ENCODE measurements at regions not wholly inside any gene's neighbourhood (a gene's known extent, or its start where the extent isn't known, plus 50 kb on each side); places are given as distances from the start of the nearest gene placed in this dataset.

DNA sequence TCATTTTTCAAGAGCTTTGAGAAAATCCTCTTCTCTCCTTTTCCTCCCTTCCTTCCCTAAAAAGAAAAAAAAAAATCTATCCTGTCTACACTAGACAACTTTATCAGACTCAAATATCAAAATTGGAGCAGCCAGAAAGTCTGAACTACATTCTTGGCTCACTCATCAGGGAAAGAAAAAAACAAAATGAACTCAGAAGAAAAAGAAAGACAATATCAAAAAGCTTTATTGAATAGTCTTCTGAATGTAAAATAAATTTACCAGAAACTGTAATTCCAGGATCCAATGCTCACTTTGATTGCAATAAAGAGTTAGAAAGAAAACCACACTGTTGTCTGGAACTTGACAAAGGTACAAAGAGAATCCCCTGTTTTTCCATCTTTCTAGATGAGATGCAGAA lies 507.2 kb upstream of the MPDZ start:
- Mint-ChIP-seq H3K27ac (ENCODE audit: low read depth) (no peak overlapping the region), H3K27me3 (no peaks in the 10 kb centered on the region), H3K9me3 (peaks cover 13% of the 10 kb centered on the region), H3K4me3 (no peak overlapping the region), H3K4me1 (no peaks in the 10 kb centered on the region), H3K36me3 (ENCODE audit: insufficient read depth) (no peaks in the 10 kb centered on the region)
- DNase-seq (ENCODE audit: low spot score in 2 of 2) (no peak), ATAC-seq (replicated peaks; ENCODE audit: extremely low read depth, poor library complexity, severe bottlenecking) (no peak)

DNA sequence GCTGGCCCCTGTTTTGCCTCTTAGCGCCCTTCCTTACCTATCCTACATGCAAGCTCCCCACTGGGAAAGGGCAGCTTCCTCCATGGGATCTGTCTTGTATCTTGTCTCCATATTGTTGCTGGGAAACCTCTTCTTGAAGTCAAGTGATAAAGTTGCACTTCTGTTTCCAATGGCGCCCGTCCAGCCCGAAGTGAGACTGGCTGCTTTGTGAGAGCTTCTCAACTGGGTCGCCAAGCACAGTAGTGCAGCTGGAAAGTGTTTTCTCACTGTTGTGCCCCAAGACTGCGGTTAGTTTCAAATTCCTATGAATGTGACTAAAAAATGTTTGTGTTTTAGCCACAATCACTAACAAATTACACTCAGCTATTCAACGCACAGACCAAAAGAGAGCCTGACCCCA lies 506.6 kb upstream of the MPDZ start:
- Mint-ChIP-seq H3K27me3 (no peaks in the 10 kb centered on the region), H3K4me3 (no peak overlapping the region), H3K9me3 (peaks cover 13% of the 10 kb centered on the region), H3K27ac (ENCODE audit: low read depth) (no peak overlapping the region), H3K36me3 (ENCODE audit: insufficient read depth) (no peaks in the 10 kb centered on the region), H3K4me1 (no peaks in the 10 kb centered on the region)
- no peak for DNase-seq (ENCODE audit: low spot score in 2 of 2)
- ATAC-seq (replicated peaks; ENCODE audit: extremely low read depth, poor library complexity, severe bottlenecking): no peak

DNA sequence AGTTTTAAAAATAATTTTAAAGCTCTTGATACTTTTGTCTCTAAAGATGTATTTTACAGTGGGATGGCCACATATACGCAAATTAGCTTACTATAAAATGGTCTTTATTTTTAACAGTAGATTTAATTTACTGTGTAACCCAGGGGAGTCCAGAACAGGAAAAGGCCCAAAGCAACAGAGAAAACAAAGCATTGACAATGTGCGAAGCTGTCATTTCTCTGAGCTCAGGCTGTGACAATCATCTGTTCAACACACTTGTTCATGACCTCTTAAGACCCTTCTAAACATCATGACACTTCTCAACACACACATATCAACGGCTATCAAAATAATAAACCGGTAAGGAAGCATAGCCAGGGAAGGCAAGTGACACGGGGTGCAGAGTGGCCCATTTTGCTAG lies 499.6 kb upstream of the MPDZ start:
- no peak overlapping the region for H3K4me3 Mint-ChIP-seq
- peaks cover 18% of the 10 kb centered on the region for H3K9me3 Mint-ChIP-seq
- no peak for DNase-seq (ENCODE audit: low spot score in 2 of 2)
- H3K4me1 Mint-ChIP-seq: no peaks in the 10 kb centered on the region
- ATAC-seq (replicated peaks; ENCODE audit: extremely low read depth, poor library complexity, severe bottlenecking): no peak
- H3K27ac Mint-ChIP-seq (ENCODE audit: low read depth): no peak overlapping the region
- H3K36me3 Mint-ChIP-seq (ENCODE audit: insufficient read depth): no peaks in the 10 kb centered on the region
- H3K27me3 Mint-ChIP-seq: no peaks in the 10 kb centered on the region

DNA sequence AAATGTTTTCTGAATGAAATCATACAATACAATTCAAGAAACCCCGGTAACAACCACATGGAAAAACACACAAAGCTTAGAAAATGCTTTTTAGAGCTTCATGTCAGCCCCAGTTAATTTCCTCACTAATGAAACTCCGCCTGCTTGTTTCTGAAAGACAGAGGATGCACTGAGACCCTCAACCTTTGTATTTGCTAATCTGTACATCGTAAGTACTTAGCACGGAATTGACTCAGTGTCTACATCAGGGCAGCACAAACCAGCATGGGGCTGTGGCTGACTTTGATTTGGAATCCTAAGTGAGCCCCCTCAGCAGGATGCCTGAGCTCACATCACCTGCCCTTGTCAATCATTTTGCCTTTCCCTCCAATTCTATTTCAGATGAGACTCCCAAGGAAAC lies 499.1 kb upstream of the MPDZ start:
- no peaks in the 10 kb centered on the region for H3K4me1 Mint-ChIP-seq
- no peak overlapping the region for H3K4me3 Mint-ChIP-seq
- ATAC-seq (replicated peaks; ENCODE audit: extremely low read depth, poor library complexity, severe bottlenecking): no peak
- H3K9me3 Mint-ChIP-seq: peaks cover 20% of the 10 kb centered on the region
- no peaks in the 10 kb centered on the region for H3K27me3 Mint-ChIP-seq
- H3K27ac Mint-ChIP-seq (ENCODE audit: low read depth): no peak overlapping the region
- no peak for DNase-seq (ENCODE audit: low spot score in 2 of 2)
- no peaks in the 10 kb centered on the region for H3K36me3 Mint-ChIP-seq (ENCODE audit: insufficient read depth)

DNA sequence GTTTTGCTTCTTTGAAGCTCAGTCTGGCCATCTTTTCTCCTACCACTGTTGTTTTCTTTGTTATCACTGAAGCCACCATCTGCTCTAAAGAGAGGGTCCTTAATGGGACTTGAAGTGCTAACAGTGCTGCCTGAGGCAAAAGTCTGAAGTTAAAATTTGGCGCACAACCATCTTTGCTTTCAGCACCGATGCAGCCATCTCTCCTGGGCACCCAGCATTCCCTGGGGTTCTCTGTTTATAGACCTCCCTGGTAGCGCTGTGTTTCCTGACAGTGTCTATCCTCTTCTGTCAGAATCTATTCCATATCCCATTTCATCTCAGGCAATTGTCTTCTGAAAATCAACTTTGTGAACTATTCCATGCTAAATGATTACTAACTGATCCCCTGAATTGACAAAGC lies 491.5 kb upstream of the MPDZ start:
- Mint-ChIP-seq H3K4me3 (no peak overlapping the region), H3K4me1 (no peaks in the 10 kb centered on the region), H3K27me3 (no peaks in the 10 kb centered on the region), H3K27ac (ENCODE audit: low read depth) (no peak overlapping the region), H3K36me3 (ENCODE audit: insufficient read depth) (no peaks in the 10 kb centered on the region), H3K9me3 (peaks cover 23% of the 10 kb centered on the region)
- ATAC-seq (replicated peaks; ENCODE audit: extremely low read depth, poor library complexity, severe bottlenecking) (no peak), DNase-seq (ENCODE audit: low spot score in 2 of 2) (no peak)

DNA sequence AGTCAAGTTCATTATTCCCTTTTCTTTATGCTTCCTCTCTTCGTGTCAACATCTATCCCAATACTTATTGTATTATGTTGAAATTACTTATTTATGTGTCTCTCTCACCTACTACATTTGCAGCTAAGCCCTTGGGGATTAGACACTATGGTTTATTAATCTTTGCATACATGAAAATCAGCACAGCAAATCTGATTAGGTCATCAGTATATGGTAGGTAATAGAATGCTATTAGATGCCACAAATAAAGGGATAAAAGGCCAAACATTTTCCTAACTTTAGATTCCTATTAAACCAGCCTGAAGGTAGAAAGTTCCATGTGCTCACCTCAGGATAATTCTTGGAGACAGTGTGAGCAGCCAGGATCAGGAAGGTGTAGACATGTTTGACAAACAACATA lies 490.1 kb upstream of the MPDZ start:
- DNase-seq (ENCODE audit: low spot score in 2 of 2) (no peak), ATAC-seq (replicated peaks; ENCODE audit: extremely low read depth, poor library complexity, severe bottlenecking) (no peak)
- H3K27me3 Mint-ChIP-seq: no peaks in the 10 kb centered on the region
- peaks cover 27% of the 10 kb centered on the region for H3K9me3 Mint-ChIP-seq
- H3K27ac Mint-ChIP-seq (ENCODE audit: low read depth): no peak overlapping the region
- H3K4me3 Mint-ChIP-seq: no peak overlapping the region
- no peaks in the 10 kb centered on the region for H3K4me1 Mint-ChIP-seq
- H3K36me3 Mint-ChIP-seq (ENCODE audit: insufficient read depth): no peaks in the 10 kb centered on the region

DNA sequence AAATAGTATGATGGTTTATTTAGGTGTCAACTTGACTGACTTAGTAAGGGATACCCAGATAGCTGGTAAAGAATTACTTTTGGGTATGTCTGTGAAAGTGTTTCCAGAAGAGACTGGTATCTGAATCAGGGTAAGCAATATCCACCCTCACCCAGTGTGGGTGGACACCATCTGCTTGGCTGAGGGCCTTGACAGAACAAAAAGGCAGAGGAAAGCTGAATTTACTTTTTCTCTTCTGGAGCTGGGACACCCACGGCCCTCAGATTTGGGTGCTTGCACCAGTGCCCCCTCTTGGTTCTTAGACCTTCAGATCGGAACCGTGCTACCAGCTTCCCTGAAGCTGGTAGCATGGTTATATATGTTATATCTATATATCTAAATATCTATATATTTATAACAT lies 489.5 kb upstream of the MPDZ start:
- Mint-ChIP-seq H3K9me3 (peaks cover 23% of the 10 kb centered on the region), H3K4me1 (no peaks in the 10 kb centered on the region), H3K27ac (ENCODE audit: low read depth) (no peak overlapping the region), H3K27me3 (no peaks in the 10 kb centered on the region), H3K4me3 (no peak overlapping the region), H3K36me3 (ENCODE audit: insufficient read depth) (no peaks in the 10 kb centered on the region)
- DNase-seq (ENCODE audit: low spot score in 2 of 2) (no peak), ATAC-seq (replicated peaks; ENCODE audit: extremely low read depth, poor library complexity, severe bottlenecking) (no peak)

DNA sequence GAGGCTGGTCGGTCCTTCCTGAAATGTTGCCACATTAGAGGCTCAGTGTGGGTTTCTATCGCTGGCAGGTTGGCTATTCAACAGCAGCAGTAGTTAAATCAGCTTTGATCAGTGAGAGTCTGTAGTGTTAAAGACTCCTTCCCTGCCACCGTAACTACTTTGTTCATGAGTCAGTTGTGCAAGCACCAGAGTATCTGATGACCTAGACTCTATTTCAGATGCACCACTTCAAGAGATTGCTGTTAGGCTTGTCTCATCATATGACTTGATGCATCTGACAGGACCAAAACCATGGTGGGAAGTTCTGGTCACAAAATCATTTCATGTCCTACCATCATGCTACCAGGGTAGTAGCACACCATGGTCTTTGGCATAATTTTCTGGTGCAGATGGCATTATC lies 482.7 kb upstream of the MPDZ start:
- Mint-ChIP-seq H3K9me3 (peaks cover 22% of the 10 kb centered on the region), H3K4me1 (no peaks in the 10 kb centered on the region), H3K4me3 (no peak overlapping the region), H3K27me3 (no peaks in the 10 kb centered on the region), H3K27ac (ENCODE audit: low read depth) (no peak overlapping the region), H3K36me3 (ENCODE audit: insufficient read depth) (no peaks in the 10 kb centered on the region)
- DNase-seq (ENCODE audit: low spot score in 2 of 2): no peak
- ATAC-seq (replicated peaks; ENCODE audit: extremely low read depth, poor library complexity, severe bottlenecking): no peak

DNA sequence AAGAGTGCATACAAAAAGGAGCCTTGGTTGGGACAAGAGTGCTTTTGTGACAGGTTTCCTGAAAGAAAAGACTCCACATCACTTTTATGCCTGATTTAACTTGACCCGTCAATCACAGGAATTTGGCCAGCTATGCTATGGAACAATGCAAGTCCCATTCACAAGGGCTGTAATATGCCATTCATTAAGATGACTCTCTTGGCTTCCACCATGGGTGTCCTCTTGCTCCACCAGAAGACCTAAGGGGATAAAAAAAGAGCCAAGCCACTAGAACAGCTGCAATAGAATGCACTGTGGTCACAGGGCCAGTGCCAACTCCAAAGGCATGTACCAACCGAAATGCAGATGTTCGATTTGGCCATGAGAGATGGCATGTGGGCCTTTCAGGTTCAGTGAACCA lies 480.1 kb upstream of the MPDZ start:
- ATAC-seq (replicated peaks; ENCODE audit: extremely low read depth, poor library complexity, severe bottlenecking) (no peak), DNase-seq (ENCODE audit: low spot score in 2 of 2) (no peak)
- H3K4me1 Mint-ChIP-seq: no peaks in the 10 kb centered on the region
- no peaks in the 10 kb centered on the region for H3K36me3 Mint-ChIP-seq (ENCODE audit: insufficient read depth)
- no peaks in the 10 kb centered on the region for H3K27me3 Mint-ChIP-seq
- no peak overlapping the region for H3K4me3 Mint-ChIP-seq
- H3K27ac Mint-ChIP-seq (ENCODE audit: low read depth): no peak overlapping the region
- H3K9me3 Mint-ChIP-seq: peaks cover 17% of the 10 kb centered on the region

DNA sequence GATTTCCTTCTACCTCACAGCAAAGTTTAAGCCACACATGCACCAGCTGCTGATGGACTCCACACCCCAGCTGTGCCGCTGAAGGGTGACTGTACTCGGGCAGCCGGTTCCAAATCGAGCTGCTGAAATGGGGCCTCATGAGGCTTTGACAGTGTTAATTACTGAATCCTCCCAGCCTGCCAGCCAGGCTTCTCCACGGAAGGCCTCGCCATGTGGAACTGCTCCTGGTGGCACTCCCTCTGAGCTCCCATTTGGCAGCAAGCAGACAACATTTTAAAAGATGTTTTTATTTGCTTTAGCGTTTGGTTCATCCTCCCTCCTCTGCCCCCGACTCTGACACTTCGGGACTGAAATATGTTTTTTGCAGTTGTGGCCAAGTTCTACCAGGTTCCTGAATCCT lies 479.4 kb upstream of the MPDZ start:
- no peaks in the 10 kb centered on the region for H3K27me3 Mint-ChIP-seq
- ATAC-seq (replicated peaks; ENCODE audit: extremely low read depth, poor library complexity, severe bottlenecking) (no peak), DNase-seq (ENCODE audit: low spot score in 2 of 2) (no peak)
- no peaks in the 10 kb centered on the region for H3K4me1 Mint-ChIP-seq
- H3K27ac Mint-ChIP-seq (ENCODE audit: low read depth): no peak overlapping the region
- no peaks in the 10 kb centered on the region for H3K36me3 Mint-ChIP-seq (ENCODE audit: insufficient read depth)
- H3K4me3 Mint-ChIP-seq: no peak overlapping the region
- H3K9me3 Mint-ChIP-seq: peaks cover 16% of the 10 kb centered on the region

DNA sequence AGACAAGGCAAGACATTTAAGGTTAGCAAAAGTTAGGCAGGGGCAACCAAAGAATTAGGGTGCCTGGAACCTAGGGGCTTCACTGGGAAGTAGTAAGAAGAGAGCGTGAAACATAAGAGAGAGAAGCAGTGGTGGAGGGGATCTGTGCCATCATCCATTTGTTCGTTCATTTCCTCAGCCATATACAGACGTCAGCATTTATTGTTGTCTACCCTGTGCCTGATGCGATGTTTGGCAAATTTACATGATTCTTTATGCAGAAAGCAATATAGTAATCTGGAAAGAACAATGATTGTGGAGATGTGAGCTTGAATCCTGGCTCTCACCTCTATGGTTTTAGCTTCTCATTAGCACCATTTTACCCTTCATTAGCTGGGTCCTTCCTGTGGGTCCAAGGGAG lies 477.5 kb upstream of the MPDZ start:
- Mint-ChIP-seq H3K36me3 (ENCODE audit: insufficient read depth) (no peaks in the 10 kb centered on the region), H3K4me3 (no peak overlapping the region), H3K27me3 (no peaks in the 10 kb centered on the region), H3K9me3 (peaks cover 16% of the 10 kb centered on the region), H3K27ac (ENCODE audit: low read depth) (no peak overlapping the region), H3K4me1 (no peaks in the 10 kb centered on the region)
- DNase-seq (ENCODE audit: low spot score in 2 of 2): no peak
- ATAC-seq (replicated peaks; ENCODE audit: extremely low read depth, poor library complexity, severe bottlenecking): no peak

DNA sequence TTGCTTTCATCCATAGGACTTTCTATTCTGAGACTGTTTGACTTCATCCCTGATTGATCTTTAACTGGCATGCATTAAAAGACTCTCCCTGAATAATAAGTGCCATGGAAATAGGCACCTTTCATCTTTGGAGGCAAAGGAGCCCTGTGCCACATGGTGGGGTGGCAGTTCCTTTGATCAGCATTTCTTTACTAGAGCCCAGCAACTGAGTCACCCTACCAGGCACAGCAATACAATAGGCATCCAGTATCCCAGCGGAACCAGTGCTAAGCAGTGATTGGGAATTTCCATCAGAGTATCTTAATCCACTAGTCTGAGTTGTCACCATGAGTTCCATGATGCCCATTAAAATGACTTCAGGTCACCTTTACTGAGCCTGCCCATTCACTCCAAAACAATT lies 476.1 kb upstream of the MPDZ start:
- DNase-seq (ENCODE audit: low spot score in 2 of 2): no peak
- H3K4me3 Mint-ChIP-seq: no peak overlapping the region
- H3K4me1 Mint-ChIP-seq: no peaks in the 10 kb centered on the region
- no peaks in the 10 kb centered on the region for H3K36me3 Mint-ChIP-seq (ENCODE audit: insufficient read depth)
- no peaks in the 10 kb centered on the region for H3K27me3 Mint-ChIP-seq
- H3K9me3 Mint-ChIP-seq: peaks cover 11% of the 10 kb centered on the region
- ATAC-seq (replicated peaks; ENCODE audit: extremely low read depth, poor library complexity, severe bottlenecking): no peak
- no peak overlapping the region for H3K27ac Mint-ChIP-seq (ENCODE audit: low read depth)

DNA sequence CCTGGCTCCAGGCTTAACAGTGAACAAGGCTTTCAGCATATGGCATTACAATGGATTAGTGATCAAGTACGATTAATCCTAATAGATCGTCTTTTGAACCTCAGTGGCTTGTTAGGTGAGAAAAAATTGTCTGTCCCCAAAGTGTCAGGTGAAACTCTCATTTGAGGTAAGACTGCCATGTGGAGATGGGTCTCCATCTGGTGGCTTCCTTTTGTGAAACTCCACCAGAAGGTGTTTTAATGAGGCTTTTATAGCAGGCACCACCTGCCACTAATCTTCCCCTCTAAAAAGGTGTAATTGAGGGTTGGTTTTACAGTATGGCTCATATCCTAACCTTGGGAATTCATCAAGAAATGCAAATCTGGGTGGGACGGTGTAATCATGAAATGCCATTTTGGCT lies 471.1 kb upstream of the MPDZ start:
- peaks cover 13% of the 10 kb centered on the region for H3K9me3 Mint-ChIP-seq
- H3K27me3 Mint-ChIP-seq: no peaks in the 10 kb centered on the region
- H3K27ac Mint-ChIP-seq (ENCODE audit: low read depth): no peak overlapping the region
- H3K36me3 Mint-ChIP-seq (ENCODE audit: insufficient read depth): no peaks in the 10 kb centered on the region
- no peak overlapping the region for H3K4me3 Mint-ChIP-seq
- no peak for DNase-seq (ENCODE audit: low spot score in 2 of 2)
- no peaks in the 10 kb centered on the region for H3K4me1 Mint-ChIP-seq
- ATAC-seq (replicated peaks; ENCODE audit: extremely low read depth, poor library complexity, severe bottlenecking): no peak

DNA sequence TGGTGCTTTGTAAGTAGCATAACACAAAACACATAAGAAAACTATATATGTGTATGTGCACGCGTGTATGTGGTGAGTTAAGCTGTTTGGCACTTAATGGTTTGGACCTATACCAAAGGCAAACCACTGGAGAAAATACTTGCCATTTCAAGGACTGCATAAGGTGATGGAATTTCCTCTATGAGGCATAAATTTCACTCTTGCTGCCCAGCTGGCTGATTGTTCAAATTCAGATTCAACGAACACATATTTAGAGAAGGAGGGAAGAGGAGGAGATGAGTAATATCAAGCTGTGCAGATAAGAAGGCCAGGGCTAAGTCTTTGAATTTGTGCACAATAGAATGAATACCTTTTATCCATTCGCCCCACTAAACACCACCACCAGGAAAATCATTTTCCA lies 470.6 kb upstream of the MPDZ start:
- H3K4me3 Mint-ChIP-seq: no peak overlapping the region
- no peaks in the 10 kb centered on the region for H3K36me3 Mint-ChIP-seq (ENCODE audit: insufficient read depth)
- DNase-seq (ENCODE audit: low spot score in 2 of 2) (no peak), ATAC-seq (replicated peaks; ENCODE audit: extremely low read depth, poor library complexity, severe bottlenecking) (no peak)
- peaks cover 13% of the 10 kb centered on the region for H3K9me3 Mint-ChIP-seq
- no peak overlapping the region for H3K27ac Mint-ChIP-seq (ENCODE audit: low read depth)
- H3K4me1 Mint-ChIP-seq: no peaks in the 10 kb centered on the region
- H3K27me3 Mint-ChIP-seq: no peaks in the 10 kb centered on the region
